SK-N-SH (cell line): ENCODE measurements at regions not wholly inside any gene's neighbourhood (a gene's known extent, or its start where the extent isn't known, plus 50 kb on each side); places are given as distances from the start of the nearest gene placed in this dataset.

ENCODE experiments used
- CTCF ChIA-PET: fragments of 300-600, 350-600 bp; formaldehyde crosslinking; extraction: SDS; loops from one replicate; lab custom pipeline; 2021; lab: Yijun Ruan, JAX
- POLR2A ChIA-PET: fragments of 350-600 bp; sonication (Branson Sonifier 250); formaldehyde crosslinking; extraction: SDS; loops from one replicate; lab custom pipeline; 2020; ENCODE audit warnings: antibody characterized with exemption, inconsistent platforms; lab: Yijun Ruan, JAX
- DNase-seq: peaks from one replicate; pipeline ENCODE4 v3.0.0; 2012
- H2AFZ ChIP-seq: fragments of 200-600 bp; sonication (generic); 2 replicates; pipeline ENCODE4 v1.8.1; 2016; ENCODE audit warnings: antibody characterized with exemption, mild to moderate bottlenecking, low read depth
- H3F3A ChIP-seq: fragments of 200-600 bp; sonication (generic); replicated peaks from 2 replicates; pipeline ENCODE3; 2016; ENCODE audit warnings: antibody characterized with exemption, mild to moderate bottlenecking; ENCODE audit not compliant: insufficient read depth
- H3K27ac ChIP-seq, 2 experiments: fragments of 200-500 bp in 1 of 2; fragments of 200-600 bp in 1 of 2; sonication (Bioruptor generic) in 1 of 2; sonication (generic), shearing (Covaris generic) in 1 of 2; 2 replicates each; pipeline versions ENCODE4 v1.5.1 to v1.6.1; 2014 to 2016; ENCODE audit warnings: low read depth in 2 of 2, inconsistent platforms in 1 of 2, low read length in 1 of 2, mild to moderate bottlenecking in 1 of 2, mixed read lengths in 1 of 2
- H3K27me3 ChIP-seq: fragments of 200-600 bp; sonication (generic), shearing (Covaris generic); 2 replicates; pipeline ENCODE4 v1.6.1; 2016; ENCODE audit warnings: mixed run types; ENCODE audit not compliant: insufficient read depth
- H3K36me3 ChIP-seq, 2 experiments: fragments of 200-500 bp in 1 of 2; fragments of 200-600 bp in 1 of 2; sonication (Bioruptor generic) in 1 of 2; sonication (generic) in 1 of 2; replicated peaks in 1 of 2; 2 replicates each; pipeline versions ENCODE3 to v1.5.1; 2014 to 2016; ENCODE audit warnings: low read length in 1 of 2, mild to moderate bottlenecking in 1 of 2; ENCODE audit not compliant: insufficient read depth in 2 of 2, control insufficient read depth in 1 of 2
- H3K4me1 ChIP-seq, 2 experiments: fragments of 200-500 bp in 1 of 2; fragments of 200-600 bp in 1 of 2; sonication (Bioruptor generic) in 1 of 2; sonication (generic), shearing (Covaris generic) in 1 of 2; 2 replicates each; pipeline versions ENCODE4 v1.5.1 to v1.6.1; 2014 to 2016; ENCODE audit warnings: low read depth in 1 of 2, low read length in 1 of 2, mixed run types in 1 of 2; ENCODE audit not compliant: insufficient read depth in 2 of 2, control insufficient read depth in 1 of 2
- H3K4me2 ChIP-seq: fragments of 200-600 bp; sonication (generic), shearing (Covaris generic); 2 replicates; pipeline ENCODE4 v1.6.1; 2017; ENCODE audit warnings: mixed run types
- H3K4me3 ChIP-seq, 2 experiments: fragments of 200-500 bp in 1 of 2; fragments of 200-600 bp in 1 of 2; sonication (Bioruptor generic) in 1 of 2; sonication (generic), shearing (Covaris generic) in 1 of 2; 2 replicates each; pipeline versions ENCODE4 v1.5.1 to v1.8.1; 2014 to 2016; ENCODE audit warnings: low read depth in 2 of 2, inconsistent platforms in 1 of 2, low read length in 1 of 2, mild to moderate bottlenecking in 1 of 2, mixed read lengths in 1 of 2, moderate library complexity in 1 of 2
- H3K79me2 ChIP-seq: fragments of 200-600 bp; sonication (generic); 2 replicates; pipeline ENCODE4 v1.8.1; 2017; ENCODE audit warnings: mild to moderate bottlenecking; ENCODE audit not compliant: insufficient read depth
- H3K9ac ChIP-seq: fragments of 200-600 bp; sonication (generic); 2 replicates; pipeline ENCODE4 v1.6.1; 2017; ENCODE audit warnings: mixed run types
- H3K9me2 ChIP-seq: fragments of 200-600 bp; sonication (generic); 2 replicates; pipeline ENCODE4 v1.6.1; 2017; ENCODE audit warnings: mixed run types
- H3K9me3 ChIP-seq: fragments of 200-600 bp; sonication (generic); 2 replicates; pipeline ENCODE4 v1.6.1; 2017; ENCODE audit warnings: mixed run types, mild to moderate bottlenecking, moderate library complexity
- H4K20me1 ChIP-seq: fragments of 200-600 bp; sonication (generic); 2 replicates; pipeline ENCODE4 v1.6.1; 2017; ENCODE audit warnings: mild to moderate bottlenecking, mixed run types; ENCODE audit not compliant: insufficient read depth
- ELF1 ChIP-seq: IDR thresholded peaks from 2 replicates; pipeline ENCODE4 v1.4.0; 2012
- EP300 ChIP-seq, 2 experiments: IDR thresholded peaks; 2 replicates each; pipeline versions ENCODE4 v1.4.0 to v1.6.1; 2012; ENCODE audit warnings: borderline replicate concordance in 1 of 2, low read depth in 1 of 2, low read length in 1 of 2
- EZH2phosphoT487 ChIP-seq: fragments of 200-600 bp; sonication (generic); IDR thresholded peaks from 2 replicates; pipeline ENCODE4 v1.6.1; 2017; ENCODE audit warnings: low read depth, mixed run types, mild to moderate bottlenecking, antibody characterized with exemption, moderate library complexity, borderline replicate concordance
- FOSL2 ChIP-seq: IDR thresholded peaks from 2 replicates; pipeline ENCODE4 v1.4.0; 2012; ENCODE audit warnings: low read depth, mild to moderate bottlenecking, moderate library complexity, borderline replicate concordance
- FOXM1 ChIP-seq: IDR thresholded peaks from 2 replicates; pipeline ENCODE4 v1.4.0; 2012; ENCODE audit warnings: low read depth, mild to moderate bottlenecking
- GABPA ChIP-seq: IDR thresholded peaks from 2 replicates; pipeline ENCODE4 v1.4.0; 2012; ENCODE audit warnings: low read depth, mild to moderate bottlenecking
- JUND ChIP-seq: IDR thresholded peaks from 2 replicates; pipeline ENCODE4 v1.4.0; 2012
- NRF1 ChIP-seq: IDR thresholded peaks from 2 replicates; pipeline ENCODE4 v1.6.1; 2012; ENCODE audit warnings: low read depth, mild to moderate bottlenecking, low read length
- POLR2AphosphoS5 ChIP-seq: IDR thresholded peaks from 2 replicates; pipeline ENCODE4 v1.6.1; 2012; ENCODE audit warnings: low read depth, low read length
- RAD21 ChIP-seq: IDR thresholded peaks from 2 replicates; pipeline ENCODE4 v1.6.1; 2012; ENCODE audit warnings: mild to moderate bottlenecking, low read length
- RFX5 ChIP-seq: IDR thresholded peaks from 2 replicates; pipeline ENCODE4 v1.6.1; 2012; ENCODE audit warnings: mild to moderate bottlenecking, improper control_type of control experiment, low read length
- TCF12 ChIP-seq: IDR thresholded peaks from 2 replicates; pipeline ENCODE4 v1.4.0; 2012
- WGBS: methylation state at CpG from one replicate; pipeline ENCODE4 v1.1.6; 2017; ENCODE audit warnings: low lambda C conversion rate; 5-methylcytosine and 5-hydroxymethylcytosine counted together
- TF ChIP-seq, protein P1 (sequence below): IDR thresholded peaks from 2 replicates; pipeline ENCODE4 v1.6.1; 2012; ENCODE audit warnings: mild to moderate bottlenecking, low read depth, low read length, moderate library complexity
- TF ChIP-seq, protein P2 (sequence below): IDR thresholded peaks from 2 replicates; pipeline ENCODE4; 2012
- TF ChIP-seq, protein P3 (sequence below): fragments of 150-350 bp; IDR thresholded peaks from 2 replicates; pipeline ENCODE4 v1.6.1; 2017; ENCODE audit warnings: antibody characterized with exemption, low read length, low read depth, borderline replicate concordance

DNA sequence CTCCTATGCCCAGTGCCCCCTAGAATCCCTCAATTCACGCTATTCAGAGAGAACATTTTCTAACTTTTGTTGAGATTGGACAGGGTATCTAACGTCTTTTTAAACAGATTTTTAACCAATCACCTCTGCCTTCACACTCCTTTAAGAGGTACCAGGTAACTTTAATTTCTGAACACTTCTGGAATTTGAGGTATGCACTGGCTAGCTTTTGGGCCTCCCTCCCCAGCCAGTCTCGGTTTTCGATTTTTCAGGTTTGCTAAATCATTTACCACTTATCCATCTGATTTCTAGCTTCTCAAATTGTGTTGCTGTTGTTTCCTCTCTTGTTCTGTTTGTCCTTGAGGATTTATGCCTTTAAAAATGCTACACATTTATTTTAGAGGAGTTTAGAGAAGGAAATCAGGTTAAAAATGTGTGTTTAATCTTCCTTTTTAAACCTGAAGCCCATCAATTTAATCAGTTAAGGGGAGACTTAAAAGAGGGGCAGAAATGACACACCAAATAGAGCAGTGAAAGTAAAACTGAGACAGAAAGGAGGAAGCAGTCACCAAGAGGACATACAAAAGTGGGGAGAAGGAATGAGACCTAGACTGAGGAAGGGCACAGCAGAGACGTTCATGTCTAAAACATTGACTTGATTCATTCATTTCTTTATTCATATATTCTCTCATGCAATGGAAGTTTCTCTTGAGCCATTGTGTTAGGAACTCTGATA lies 139.6 kb upstream of the HTR2A start (continued):
- no peak for TF ChIP-seq NRF1

DNA sequence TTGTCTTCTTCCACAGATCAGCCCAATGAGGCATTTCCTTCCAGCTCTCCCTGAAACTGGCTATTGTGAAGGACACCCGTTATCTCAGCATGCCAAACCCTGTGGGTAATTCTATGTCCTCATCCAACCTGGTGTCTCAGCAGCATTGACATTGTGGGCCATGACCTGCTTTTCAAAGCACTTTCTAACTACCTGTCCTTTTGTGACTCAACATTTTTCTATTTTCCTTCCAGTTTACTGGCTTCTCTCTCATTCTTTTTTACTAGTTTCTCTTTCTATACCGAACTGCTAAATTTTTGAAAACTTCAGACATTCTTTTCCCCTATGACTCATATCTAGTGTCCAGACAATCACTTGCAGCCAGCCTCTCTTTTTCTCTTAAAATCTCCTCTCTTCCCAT lies 136.4 kb upstream of the HTR2A start:
- no peaks in the 10 kb centered on the region for H3K9me2 ChIP-seq
- 5% methylated on average over 2 of the region's 2 CpGs for WGBS
- no peaks in the 10 kb centered on the region; a peak in 1 of 4 replicates for H3K4me1 ChIP-seq
- CTCF ChIA-PET: no interaction called here
- peak overlapping the region; percentile 74 to 78 for H3K27ac ChIP-seq
- no peaks in the 10 kb centered on the region for H4K20me1 ChIP-seq
- H3K9me3 ChIP-seq: no peaks in the 10 kb centered on the region
- peak overlapping the region; percentile 69 for H3K4me2 ChIP-seq
- TF ChIP-seq RFX5: no peak
- no peak for TF ChIP-seq ELF1
- no peak for TF ChIP-seq RAD21
- no peak for TF ChIP-seq EZH2phosphoT487
- TF ChIP-seq, protein P1, sequence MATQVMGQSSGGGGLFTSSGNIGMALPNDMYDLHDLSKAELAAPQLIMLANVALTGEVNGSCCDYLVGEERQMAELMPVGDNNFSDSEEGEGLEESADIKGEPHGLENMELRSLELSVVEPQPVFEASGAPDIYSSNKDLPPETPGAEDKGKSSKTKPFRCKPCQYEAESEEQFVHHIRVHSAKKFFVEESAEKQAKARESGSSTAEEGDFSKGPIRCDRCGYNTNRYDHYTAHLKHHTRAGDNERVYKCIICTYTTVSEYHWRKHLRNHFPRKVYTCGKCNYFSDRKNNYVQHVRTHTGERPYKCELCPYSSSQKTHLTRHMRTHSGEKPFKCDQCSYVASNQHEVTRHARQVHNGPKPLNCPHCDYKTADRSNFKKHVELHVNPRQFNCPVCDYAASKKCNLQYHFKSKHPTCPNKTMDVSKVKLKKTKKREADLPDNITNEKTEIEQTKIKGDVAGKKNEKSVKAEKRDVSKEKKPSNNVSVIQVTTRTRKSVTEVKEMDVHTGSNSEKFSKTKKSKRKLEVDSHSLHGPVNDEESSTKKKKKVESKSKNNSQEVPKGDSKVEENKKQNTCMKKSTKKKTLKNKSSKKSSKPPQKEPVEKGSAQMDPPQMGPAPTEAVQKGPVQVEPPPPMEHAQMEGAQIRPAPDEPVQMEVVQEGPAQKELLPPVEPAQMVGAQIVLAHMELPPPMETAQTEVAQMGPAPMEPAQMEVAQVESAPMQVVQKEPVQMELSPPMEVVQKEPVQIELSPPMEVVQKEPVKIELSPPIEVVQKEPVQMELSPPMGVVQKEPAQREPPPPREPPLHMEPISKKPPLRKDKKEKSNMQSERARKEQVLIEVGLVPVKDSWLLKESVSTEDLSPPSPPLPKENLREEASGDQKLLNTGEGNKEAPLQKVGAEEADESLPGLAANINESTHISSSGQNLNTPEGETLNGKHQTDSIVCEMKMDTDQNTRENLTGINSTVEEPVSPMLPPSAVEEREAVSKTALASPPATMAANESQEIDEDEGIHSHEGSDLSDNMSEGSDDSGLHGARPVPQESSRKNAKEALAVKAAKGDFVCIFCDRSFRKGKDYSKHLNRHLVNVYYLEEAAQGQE: no peak
- TF ChIP-seq EP300 (IDR thresholded peaks at IDR 0.05; ENCODE audit: borderline replicate concordance in 1 of 2, low read depth in 1 of 2, low read length in 1 of 2): no peak
- TF ChIP-seq GABPA: no peak
- TF ChIP-seq FOSL2: peak; percentile 48; the same call in 1 of the 2 replicates
- TF ChIP-seq, protein P2, sequence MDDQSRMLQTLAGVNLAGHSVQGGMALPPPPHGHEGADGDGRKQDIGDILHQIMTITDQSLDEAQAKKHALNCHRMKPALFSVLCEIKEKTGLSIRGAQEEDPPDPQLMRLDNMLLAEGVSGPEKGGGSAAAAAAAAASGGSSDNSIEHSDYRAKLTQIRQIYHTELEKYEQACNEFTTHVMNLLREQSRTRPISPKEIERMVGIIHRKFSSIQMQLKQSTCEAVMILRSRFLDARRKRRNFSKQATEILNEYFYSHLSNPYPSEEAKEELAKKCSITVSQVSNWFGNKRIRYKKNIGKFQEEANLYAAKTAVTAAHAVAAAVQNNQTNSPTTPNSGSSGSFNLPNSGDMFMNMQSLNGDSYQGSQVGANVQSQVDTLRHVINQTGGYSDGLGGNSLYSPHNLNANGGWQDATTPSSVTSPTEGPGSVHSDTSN: 0 out of 2 replicates have a peak, but pooled peaks have one; percentile 19
- TF ChIP-seq POLR2AphosphoS5: no peak
- TF ChIP-seq FOXM1: no peak
- peak; percentile 38 for TF ChIP-seq JUND
- TF ChIP-seq TCF12: peak; percentile 10; the same call in 1 of the 2 replicates
- TF ChIP-seq, protein P3, sequence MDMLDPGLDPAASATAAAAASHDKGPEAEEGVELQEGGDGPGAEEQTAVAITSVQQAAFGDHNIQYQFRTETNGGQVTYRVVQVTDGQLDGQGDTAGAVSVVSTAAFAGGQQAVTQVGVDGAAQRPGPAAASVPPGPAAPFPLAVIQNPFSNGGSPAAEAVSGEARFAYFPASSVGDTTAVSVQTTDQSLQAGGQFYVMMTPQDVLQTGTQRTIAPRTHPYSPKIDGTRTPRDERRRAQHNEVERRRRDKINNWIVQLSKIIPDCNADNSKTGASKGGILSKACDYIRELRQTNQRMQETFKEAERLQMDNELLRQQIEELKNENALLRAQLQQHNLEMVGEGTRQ: no peak
- no peaks in the 10 kb centered on the region for H3K79me2 ChIP-seq
- peak overlapping the region; percentile 34 to 53; a peak in 3 of 4 replicates for H3K4me3 ChIP-seq
- DNase-seq: no peak
- H2AFZ ChIP-seq: peak overlapping the region; percentile 44
- H3K27me3 ChIP-seq: no peaks in the 10 kb centered on the region
- H3K9ac ChIP-seq: peak overlapping the region; percentile 13; the same call in 1 of the 2 replicates
- H3F3A ChIP-seq: peaks cover 12% of the 10 kb centered on the region
- H3K36me3 ChIP-seq: no peaks in the 10 kb centered on the region
- POLR2A ChIA-PET: no interaction called here
